ENCODE measurements at regions not wholly inside any gene's neighbourhood (a gene's known extent, or its start where the extent isn't known, plus 50 kb on each side); places are given as distances from the start of the nearest gene placed in this dataset.

GRCh38 chr17:12457493-12457892 is 208.2 kb upstream of the MYOCD start:
- TF ChIP-seq CTCF (IDR thresholded peaks at IDR 0.05) = no peak
- no peak for TF ChIP-seq POLR2A (IDR thresholded peaks at IDR 0.05)

All from tibial nerve (tissue), 3 donors.